Thoracic aorta (tissue), 2 donors: ENCODE measurements at regions not wholly inside any gene's neighbourhood (a gene's known extent, or its start where the extent isn't known, plus 50 kb on each side); places are given as distances from the start of the nearest gene placed in this dataset.

Source experiments
- ATAC-seq: fragments of 150-250 bp; one replicate; pipeline ENCODE4 v1.8.0; 2017; ENCODE audit warnings: low read depth; ENCODE audit not compliant: insufficient number of reproducible peaks, low FRiP score
- DNase-seq: peaks from one replicate; pipeline ENCODE4 v3.0.0-alpha.2; 2020; ENCODE audit warnings: low spot score
- H3K27ac ChIP-seq, 2 donors: fragments of 200-600 bp; sonication (generic); 1 replicate in 1 of 2; 2 replicates in 1 of 2; pipeline ENCODE4 v1.5.1; 2016; ENCODE audit warnings: mild to moderate bottlenecking in 2 of 2, moderate library complexity in 2 of 2
- H3K27me3 ChIP-seq: fragments of 200-600 bp; sonication (generic); replicated peaks from 2 replicates; pipeline ENCODE4 v1.6.0; 2016; ENCODE audit warnings: mild to moderate bottlenecking; ENCODE audit not compliant: insufficient read depth
- H3K36me3 ChIP-seq: fragments of 200-600 bp; sonication (generic); one replicate; pipeline ENCODE4 v1.5.1; 2016
- H3K4me1 ChIP-seq, 2 donors: fragments of 200-600 bp; sonication (generic); 1 replicate in 1 of 2; 2 replicates in 1 of 2; pipeline versions ENCODE4 v1.5.1 to v1.6.0; 2016; ENCODE audit warnings: low read depth in 2 of 2, mild to moderate bottlenecking in 1 of 2; ENCODE audit not compliant: control insufficient read depth in 1 of 2
- H3K4me3 ChIP-seq: fragments of 200-600 bp; sonication (generic); 2 replicates; pipeline ENCODE4 v1.5.1; 2016; ENCODE audit warnings: mild to moderate bottlenecking
- H3K9me3 ChIP-seq: fragments of 200-600 bp; sonication (generic); 2 replicates; pipeline ENCODE4 v1.5.1; 2016
- TF ChIP-seq, protein P1 (sequence below): fragments of 200-600 bp; sonication (generic); IDR thresholded peaks from one replicate; pipeline ENCODE4 v1.5.1; 2019; ENCODE audit warnings: antibody characterized with exemption

DNA sequence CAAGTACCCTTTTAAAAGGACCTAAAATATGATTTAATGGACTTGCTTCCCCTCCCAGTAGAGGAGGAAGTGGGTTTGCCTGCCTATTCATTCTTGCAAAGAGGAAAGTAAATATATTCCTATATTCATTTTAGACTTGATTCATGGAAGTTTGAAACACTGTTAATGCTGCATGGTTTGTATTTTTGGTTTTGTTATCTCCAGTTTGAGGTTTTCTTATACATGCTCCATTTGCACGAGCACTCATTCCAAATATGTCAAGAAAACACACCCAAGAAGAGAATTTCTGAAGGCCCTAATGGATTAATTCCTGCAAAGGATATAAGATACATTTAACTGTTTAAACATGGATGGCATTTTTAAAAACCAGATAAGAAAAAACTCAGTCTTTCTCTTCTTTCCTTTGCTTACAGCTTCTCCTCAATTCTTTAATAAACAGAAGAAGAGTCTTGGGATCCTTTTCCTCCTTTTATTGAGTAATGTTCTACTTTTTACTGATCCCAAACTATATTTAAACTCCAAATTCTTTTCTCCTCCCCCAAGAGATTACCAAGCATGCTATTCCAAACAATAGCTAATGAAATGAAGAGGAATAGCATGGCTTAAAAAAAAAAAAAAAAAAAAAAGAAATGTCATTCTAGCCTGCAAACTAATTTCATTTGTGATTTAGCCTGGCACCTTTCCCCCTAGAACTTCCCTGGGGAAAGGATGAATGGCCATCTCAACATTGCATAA, 54.6 kb upstream of the LDB2 start:
- Histone ChIP-seq H3K4me3 (peak overlapping the region; percentile 11), H3K27me3 (no peaks in the 10 kb centered on the region), H3K9me3 (peaks cover 4% of the 10 kb centered on the region), H3K4me1 (peaks cover 6 to 10% of the 10 kb centered on the region in 2 donors), H3K27ac (no peak overlapping the region), H3K36me3 (no peaks in the 10 kb centered on the region)
- no peak for ATAC-seq
- TF ChIP-seq, protein P1, sequence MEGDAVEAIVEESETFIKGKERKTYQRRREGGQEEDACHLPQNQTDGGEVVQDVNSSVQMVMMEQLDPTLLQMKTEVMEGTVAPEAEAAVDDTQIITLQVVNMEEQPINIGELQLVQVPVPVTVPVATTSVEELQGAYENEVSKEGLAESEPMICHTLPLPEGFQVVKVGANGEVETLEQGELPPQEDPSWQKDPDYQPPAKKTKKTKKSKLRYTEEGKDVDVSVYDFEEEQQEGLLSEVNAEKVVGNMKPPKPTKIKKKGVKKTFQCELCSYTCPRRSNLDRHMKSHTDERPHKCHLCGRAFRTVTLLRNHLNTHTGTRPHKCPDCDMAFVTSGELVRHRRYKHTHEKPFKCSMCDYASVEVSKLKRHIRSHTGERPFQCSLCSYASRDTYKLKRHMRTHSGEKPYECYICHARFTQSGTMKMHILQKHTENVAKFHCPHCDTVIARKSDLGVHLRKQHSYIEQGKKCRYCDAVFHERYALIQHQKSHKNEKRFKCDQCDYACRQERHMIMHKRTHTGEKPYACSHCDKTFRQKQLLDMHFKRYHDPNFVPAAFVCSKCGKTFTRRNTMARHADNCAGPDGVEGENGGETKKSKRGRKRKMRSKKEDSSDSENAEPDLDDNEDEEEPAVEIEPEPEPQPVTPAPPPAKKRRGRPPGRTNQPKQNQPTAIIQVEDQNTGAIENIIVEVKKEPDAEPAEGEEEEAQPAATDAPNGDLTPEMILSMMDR, result no peak
- DNase-seq, result no peak

DNA sequence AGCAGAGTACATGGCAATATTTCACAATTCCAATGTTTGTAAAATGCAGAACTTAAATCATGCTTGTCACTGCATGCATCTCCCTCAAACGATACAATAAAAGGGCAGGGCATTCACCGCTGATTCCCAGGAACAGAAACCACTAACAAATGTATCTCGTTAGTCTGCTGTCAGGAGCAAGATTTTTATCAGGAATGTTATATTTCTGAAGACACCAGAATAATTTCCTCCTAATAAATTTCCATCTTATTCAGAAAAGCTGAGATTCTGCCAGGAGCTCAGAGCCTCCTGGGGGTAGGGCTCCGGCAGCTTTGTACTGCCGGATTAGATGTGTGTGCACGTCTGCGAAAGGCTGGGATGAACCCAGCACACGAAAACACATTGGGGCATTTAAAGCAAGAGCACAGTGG, 54.0 kb upstream of the LDB2 start:
- no peak for ATAC-seq
- H3K36me3 ChIP-seq, result no peaks in the 10 kb centered on the region
- DNase-seq, result no peak
- peaks cover 4% of the 10 kb centered on the region for H3K9me3 ChIP-seq
- no peaks in the 10 kb centered on the region for H3K27me3 ChIP-seq
- H3K27ac ChIP-seq, result no peak overlapping the region
- TF ChIP-seq, protein P1, result no peak
- peak overlapping the region; percentile 11 for H3K4me3 ChIP-seq
- peaks cover 6 to 10% of the 10 kb centered on the region in 2 donors for H3K4me1 ChIP-seq
